Smooth muscle cell (in vitro differentiated cells): ENCODE measurements at regions not wholly inside any gene's neighbourhood (a gene's known extent, or its start where the extent isn't known, plus 50 kb on each side); places are given as distances from the start of the nearest gene placed in this dataset.
A peak's percentile ranks its signal among the peaks of the same experiment; 100 is the strongest.

Source experiments
- DNase-seq: peaks from one replicate; lab custom pipeline; 2025; ENCODE audit not compliant: unreplicated experiment; lab: John Stamatoyannopoulos, UW
- H2AFZ ChIP-seq: fragments of 200-600 bp; sonication (generic); 2 replicates; pipeline ENCODE4 v1.6.0; 2016; ENCODE audit warnings: antibody characterized with exemption, low read depth, mild to moderate bottlenecking
- H3F3A ChIP-seq: fragments of 200-600 bp; sonication (generic); 2 replicates; pipeline ENCODE4 v1.6.0; 2017; ENCODE audit warnings: antibody characterized with exemption, low read depth
- H3K27ac ChIP-seq: fragments of 200-600 bp; sonication (generic); 2 replicates; pipeline ENCODE4 v1.5.1; 2016; ENCODE audit warnings: low read depth, mild to moderate bottlenecking
- H3K27me3 ChIP-seq: fragments of 200-600 bp; sonication (generic); 2 replicates; pipeline ENCODE4 v1.6.1; 2016; ENCODE audit warnings: low read depth, mild to moderate bottlenecking
- H3K36me3 ChIP-seq: fragments of 200-600 bp; sonication (generic); 2 replicates; pipeline ENCODE4 v1.5.1; 2016; ENCODE audit warnings: low read depth
- H3K4me1 ChIP-seq: fragments of 200-600 bp; sonication (generic); 2 replicates; pipeline ENCODE4 v1.5.1; 2016; ENCODE audit warnings: low read depth
- H3K4me2 ChIP-seq: fragments of 200-600 bp; sonication (generic); 2 replicates; pipeline ENCODE4 v1.6.0; 2016; ENCODE audit warnings: mild to moderate bottlenecking
- H3K4me3 ChIP-seq: fragments of 200-600 bp; sonication (generic); 2 replicates; pipeline ENCODE4 v1.5.1; 2016; ENCODE audit warnings: mild to moderate bottlenecking
- H3K79me2 ChIP-seq: fragments of 200-600 bp; sonication (generic); 2 replicates; pipeline ENCODE4 v1.6.0; 2016; ENCODE audit warnings: low read depth, mild to moderate bottlenecking
- H3K9ac ChIP-seq: fragments of 200-600 bp; sonication (generic); 2 replicates; pipeline ENCODE4 v1.6.0; 2016; ENCODE audit warnings: low read depth
- H3K9me3 ChIP-seq: fragments of 200-600 bp; sonication (generic); replicated peaks from 2 replicates; pipeline ENCODE4 v1.5.1; 2016; ENCODE audit warnings: low read depth
- H4K20me1 ChIP-seq: fragments of 200-600 bp; sonication (generic); 2 replicates; pipeline ENCODE4 v1.6.0; 2016; ENCODE audit warnings: low read depth
- CTCF ChIP-seq: fragments of 200-600 bp; sonication (generic); IDR thresholded peaks from 2 replicates; pipeline ENCODE4 v1.5.1; 2017; ENCODE audit warnings: borderline replicate concordance, mild to moderate bottlenecking, antibody characterized with exemption; ENCODE audit not compliant: insufficient read depth, poor library complexity, severe bottlenecking
- WGBS: methylation state at CpG from one replicate; pipeline ENCODE4 v1.1.7; 2016; ENCODE audit warnings: low lambda C conversion rate; 5-methylcytosine and 5-hydroxymethylcytosine counted together

GRCh38 chr10:109432281-109432680 lies 491.0 kb downstream of the XPNPEP1 start:
- DNase-seq, result no peak
- TF ChIP-seq CTCF, result no peak

GRCh38 chr10:109430799-109431198 lies 492.5 kb downstream of the XPNPEP1 start:
- peaks cover 15% of the 10 kb centered on the region for H3K4me1 ChIP-seq
- 88% methylated on average over 2 of the region's 2 CpGs for WGBS
- H3K27ac ChIP-seq, result no peak overlapping the region
- DNase-seq, result no peak
- no peaks in the 10 kb centered on the region for H3K36me3 ChIP-seq
- no peaks in the 10 kb centered on the region for H3K9me3 ChIP-seq
- no peak overlapping the region for H3K4me3 ChIP-seq
- H3K27me3 ChIP-seq, result no peaks in the 10 kb centered on the region
- no peaks in the 10 kb centered on the region for H3F3A ChIP-seq
- no peaks in the 10 kb centered on the region for H3K79me2 ChIP-seq
- H4K20me1 ChIP-seq, result no peaks in the 10 kb centered on the region
- TF ChIP-seq CTCF, result no peak
- no peak overlapping the region for H3K9ac ChIP-seq
- no peak overlapping the region for H2AFZ ChIP-seq
- H3K4me2 ChIP-seq, result no peak overlapping the region

More at GRCh38 chr10:109432281-109432680, 491.0 kb downstream of the XPNPEP1 start:
- Histone ChIP-seq H3K4me2 (no peak overlapping the region), H3K79me2 (no peaks in the 10 kb centered on the region), H3K4me1 (peaks cover 7% of the 10 kb centered on the region), H3K4me3 (no peak overlapping the region), H3K27ac (no peak overlapping the region), H2AFZ (no peak overlapping the region), H4K20me1 (no peaks in the 10 kb centered on the region), H3F3A (no peaks in the 10 kb centered on the region), H3K36me3 (no peaks in the 10 kb centered on the region), H3K9me3 (no peaks in the 10 kb centered on the region), H3K27me3 (no peaks in the 10 kb centered on the region), H3K9ac (no peak overlapping the region)
- WGBS, result 94% methylated on average over 2 of the region's 2 CpGs

- peak overlapping the region; percentile 33 for H3K4me2 ChIP-seq
- no peak overlapping the region for H3K9ac ChIP-seq
- no peaks in the 10 kb centered on the region for H3K9me3 ChIP-seq
- 63% methylated on average over 6 of the region's 6 CpGs for WGBS
- H2AFZ ChIP-seq, result peak overlapping the region; percentile 81
- no peaks in the 10 kb centered on the region for H3F3A ChIP-seq
- H4K20me1 ChIP-seq, result no peaks in the 10 kb centered on the region
- no peaks in the 10 kb centered on the region for H3K27me3 ChIP-seq
- no peaks in the 10 kb centered on the region for H3K79me2 ChIP-seq
- H3K4me1 ChIP-seq, result peaks cover 15% of the 10 kb centered on the region
- H3K4me3 ChIP-seq, result no peak overlapping the region
- DNase-seq, result no peak
- no peaks in the 10 kb centered on the region for H3K36me3 ChIP-seq
- TF ChIP-seq CTCF, result no peak
- H3K27ac ChIP-seq, result peak overlapping the region; percentile 33
Measured at GRCh38 chr10:109430043-109430760, 493.1 kb downstream of the XPNPEP1 start.

- no peak for TF ChIP-seq CTCF
- no peak for DNase-seq
- H3K9ac ChIP-seq, result no peak overlapping the region
- H3K36me3 ChIP-seq, result no peaks in the 10 kb centered on the region
- H3K4me2 ChIP-seq, result no peak overlapping the region
- H3K27me3 ChIP-seq, result no peaks in the 10 kb centered on the region
- no peaks in the 10 kb centered on the region for H4K20me1 ChIP-seq
- no peak overlapping the region for H3K4me3 ChIP-seq
- no peaks in the 10 kb centered on the region for H3K79me2 ChIP-seq
- H3K27ac ChIP-seq, result no peak overlapping the region
- H3K4me1 ChIP-seq, result peaks cover 15% of the 10 kb centered on the region
- H2AFZ ChIP-seq, result no peak overlapping the region
- 70% methylated on average over 3 of the region's 3 CpGs for WGBS
- H3K9me3 ChIP-seq, result no peaks in the 10 kb centered on the region
- no peaks in the 10 kb centered on the region for H3F3A ChIP-seq
Measured at GRCh38 chr10:109428775-109429491, 494.4 kb downstream of the XPNPEP1 start.
